ENCODE measurements at regions not wholly inside any gene's neighbourhood (a gene's known extent, or its start where the extent isn't known, plus 50 kb on each side); places are given as distances from the start of the nearest gene placed in this dataset.
"Not testable (repeated sequence)": the region's sequence is repeated elsewhere in the genome, so short reads cannot be mapped to it uniquely, and the experiment has no call there.

- intact Hi-C loops (cut with DNase I; ENCODE audit: low total_unique reads): no loop called here
Observed at GRCh38 chr3:96324087-96324486, 490.3 kb upstream of the EPHA6 start.

GRCh38 chr3:96330795-96331194, 483.6 kb upstream of the EPHA6 start:
- no peak for TF ChIP-seq POLR2A (IDR thresholded peaks at IDR 0.05)
- intact Hi-C loops (cut with DNase I; ENCODE audit: low total_unique reads): no loop called here
- no peak overlapping the region for H3K4me3 ChIP-seq (ENCODE audit: low read depth, poor library complexity, severe bottlenecking)
- no peak for DNase-seq (ENCODE audit: low spot score in 2 of 2)
- 31 to 48% methylated on average over 2 of the region's 2 CpGs for WGBS, 2 donors

More at GRCh38 chr3:96324087-96324486, 490.3 kb upstream of the EPHA6 start:
- DNase-seq (ENCODE audit: low spot score in 2 of 2): no peak
- WGBS, 2 donors: 70 to 79% methylated on average over 1 of the region's 1 CpG
- no peak overlapping the region for H3K4me3 ChIP-seq (ENCODE audit: low read depth, poor library complexity, severe bottlenecking)
- no peak for TF ChIP-seq CTCF (IDR thresholded peaks at IDR 0.05)
- no peak for TF ChIP-seq POLR2A (IDR thresholded peaks at IDR 0.05)

GRCh38 chr3:96331341-96331740, 483.1 kb upstream of the EPHA6 start:
- 0 to 35% methylated on average over 1 of the region's 1 CpG for WGBS, 2 donors

GRCh38 chr3:96334779-96335178, 479.6 kb upstream of the EPHA6 start:
- TF ChIP-seq POLR2A (IDR thresholded peaks at IDR 0.05) (no peak), CTCF (IDR thresholded peaks at IDR 0.05) (no peak)
- no peak overlapping the region for H3K4me3 ChIP-seq (ENCODE audit: low read depth, poor library complexity, severe bottlenecking)
- intact Hi-C loops (cut with DNase I; ENCODE audit: low total_unique reads): no loop called here
- no peak for DNase-seq (ENCODE audit: low spot score in 2 of 2)
- 68 to 74% methylated on average over 1 of the region's 1 CpG for WGBS, 2 donors

More at GRCh38 chr3:96331341-96331740, 483.1 kb upstream of the EPHA6 start:
- TF ChIP-seq POLR2A (IDR thresholded peaks at IDR 0.05): no peak
- no peak for TF ChIP-seq CTCF (IDR thresholded peaks at IDR 0.05)
- no peak overlapping the region for H3K4me3 ChIP-seq (ENCODE audit: low read depth, poor library complexity, severe bottlenecking)
- no peak for DNase-seq (ENCODE audit: low spot score in 2 of 2)
- intact Hi-C loops (cut with DNase I; ENCODE audit: low total_unique reads): no loop called here

- 46 to 49% methylated on average over 3 of the region's 3 CpGs for WGBS, 2 donors
- intact Hi-C loops (cut with DNase I; ENCODE audit: low total_unique reads): no loop called here
Observed at GRCh38 chr3:96347289-96347688, 467.1 kb upstream of the EPHA6 start.

GRCh38 chr3:96351598-96351997, 462.8 kb upstream of the EPHA6 start:
- H3K4me3 ChIP-seq (ENCODE audit: low read depth, poor library complexity, severe bottlenecking); intact Hi-C loops (cut with DNase I; ENCODE audit: low total_unique reads); DNase-seq (ENCODE audit: low spot score in 2 of 2): not testable (repeated sequence)

More at GRCh38 chr3:96347289-96347688, 467.1 kb upstream of the EPHA6 start:
- no peak for DNase-seq (ENCODE audit: low spot score in 2 of 2)
- TF ChIP-seq POLR2A (IDR thresholded peaks at IDR 0.05) (no peak), CTCF (IDR thresholded peaks at IDR 0.05) (no peak)
- no peak overlapping the region for H3K4me3 ChIP-seq (ENCODE audit: low read depth, poor library complexity, severe bottlenecking)

- TF ChIP-seq POLR2A (IDR thresholded peaks at IDR 0.05) (no peak), CTCF (IDR thresholded peaks at IDR 0.05) (no peak)
- intact Hi-C loops (cut with DNase I; ENCODE audit: low total_unique reads): no loop called here
- WGBS, 2 donors: 83 to 91% methylated on average over 2 of the region's 2 CpGs
- no peak overlapping the region for H3K4me3 ChIP-seq (ENCODE audit: low read depth, poor library complexity, severe bottlenecking)
- no peak for DNase-seq (ENCODE audit: low spot score in 2 of 2)
Observed at GRCh38 chr3:96354106-96354505, 460.3 kb upstream of the EPHA6 start.
